Ovary (tissue), 7 donors: ENCODE measurements at regions not wholly inside any gene's neighbourhood (a gene's known extent, or its start where the extent isn't known, plus 50 kb on each side); places are given as distances from the start of the nearest gene placed in this dataset.

Experiments used
- DNase-seq, 5 donors: peaks; one replicate each; pipeline ENCODE4 v3.0.0-alpha.2; 2019 to 2020
- H3K27ac ChIP-seq, 2 donors: fragments of 200-600 bp; one replicate each; pipeline versions ENCODE4 v1.5.1 to v1.8.0; 2019 to 2022
- H3K27me3 ChIP-seq: fragments of 200-600 bp; one replicate; pipeline ENCODE4 v1.8.0; 2022
- H3K36me3 ChIP-seq: fragments of 200-600 bp; sonication (generic); one replicate; pipeline ENCODE4 v1.5.1; 2019
- H3K4me1 ChIP-seq: one replicate; pipeline ENCODE4 v1.8.1; 2013; ENCODE audit warnings: mild to moderate bottlenecking, moderate library complexity; ENCODE audit not compliant: insufficient read depth
- H3K4me3 ChIP-seq: fragments of 200-600 bp; sonication (generic); one replicate; pipeline ENCODE4 v1.5.1; 2017
- H3K9me3 ChIP-seq, 2 donors: fragments of 200-600 bp in 1 of 2; sonication (generic) in 1 of 2; one replicate each; pipeline versions ENCODE4 v1.5.1 to v1.8.1; 2013 to 2019; ENCODE audit warnings: mild to moderate bottlenecking in 1 of 2, moderate library complexity in 1 of 2
- CTCF ChIP-seq, 3 donors: fragments of 450-650 bp in 2 of 3; fragments of 200-600 bp in 1 of 3; IDR thresholded peaks; one replicate each; pipeline versions ENCODE4 v1.5.1 to v1.8.0; 2016 to 2022; ENCODE audit warnings: antibody characterized with exemption in 3 of 3, mild to moderate bottlenecking in 1 of 3
- EP300 ChIP-seq: sonication (generic); formaldehyde crosslinking; IDR thresholded peaks from one replicate; pipeline ENCODE4 v1.6.1; 2017; ENCODE audit warnings: antibody characterized with exemption
- POLR2A ChIP-seq: fragments of 450-650 bp; IDR thresholded peaks from one replicate; pipeline ENCODE4 v1.6.1; 2017; ENCODE audit warnings: antibody characterized with exemption, mild to moderate bottlenecking, moderate library complexity
- WGBS, 3 donors: extraction: QIAGEN DNeasy Blood & Tissue Kit in 1 of 3; methylation state at CpG; one replicate each; pipeline versions ENCODE4 v1.1.5 to v1.1.7; 2013 to 2017; 5-methylcytosine and 5-hydroxymethylcytosine counted together
- intact Hi-C, 4 donors: fragments of 100-400 bp; cut with DNase I; formaldehyde crosslinking; loops; one replicate each; pipeline versions ENCODE4 v1.11.0 to v1.15.1; 2022 to 2023
- donor health status: DM: no; HTN: no; CAD: no; lungs with moderate emphysema.
- donor health status: DM: no; HTN: no; CAD: no.
- donor health status: Bipolar disorder and iron deficiency.
- donor health status: DM: no; HTN: no; CAD: no.
- donor health status: DM: yes; HTN: yes; CAD: no.

GRCh38 chr1:2932671-2933350, 88.5 kb upstream of the ACTRT2 start:
- no peaks in the 10 kb centered on the region for H3K4me1 ChIP-seq
- no peak overlapping the region for H3K27ac ChIP-seq
- intact Hi-C loops = no loop called here
- TF ChIP-seq EP300 (no peak), CTCF (IDR thresholded peaks at IDR 0.05) (no peak), POLR2A (no peak)
- H3K4me3 ChIP-seq = no peak overlapping the region
- WGBS, 3 donors = 71 to 80% (median 72%) methylated on average over 29 of the region's 29 CpGs
- no peaks in the 10 kb centered on the region for H3K36me3 ChIP-seq
- H3K27me3 ChIP-seq = no peaks in the 10 kb centered on the region
- DNase-seq = no peak
- H3K9me3 ChIP-seq = no peaks in the 10 kb centered on the region

- Histone ChIP-seq H3K27ac (no peak overlapping the region), H3K9me3 (no peaks in the 10 kb centered on the region), H3K36me3 (no peaks in the 10 kb centered on the region), H3K4me3 (no peak overlapping the region), H3K4me1 (no peaks in the 10 kb centered on the region), H3K27me3 (no peaks in the 10 kb centered on the region)
- TF ChIP-seq POLR2A (no peak), EP300 (no peak), CTCF (IDR thresholded peaks at IDR 0.05) (no peak)
- intact Hi-C loops = no loop called here
- 74 to 80% (median 79%) methylated on average over 28 of the region's 28 CpGs for WGBS, 3 donors
- no peak for DNase-seq
Observed at GRCh38 chr1:2933431-2934155, 87.7 kb upstream of the ACTRT2 start.

- no peak for DNase-seq
- Histone ChIP-seq H3K4me1 (no peaks in the 10 kb centered on the region), H3K27ac (no peak overlapping the region), H3K9me3 (no peaks in the 10 kb centered on the region), H3K27me3 (no peaks in the 10 kb centered on the region), H3K36me3 (no peaks in the 10 kb centered on the region), H3K4me3 (no peak overlapping the region)
- intact Hi-C loops = no loop called here
- TF ChIP-seq POLR2A (no peak), EP300 (no peak), CTCF (IDR thresholded peaks at IDR 0.05) (no peak)
- 94 to 97% (median 95%) methylated on average over 20 of the region's 20 CpGs for WGBS, 3 donors
Observed at GRCh38 chr1:2934156-2934540, 87.1 kb upstream of the ACTRT2 start.

GRCh38 chr1:2934642-2935081, 86.6 kb upstream of the ACTRT2 start:
- Histone ChIP-seq H3K36me3 (no peaks in the 10 kb centered on the region), H3K4me1 (no peaks in the 10 kb centered on the region), H3K4me3 (no peak overlapping the region), H3K27me3 (no peaks in the 10 kb centered on the region), H3K9me3 (peaks cover 0 to 3% of the 10 kb centered on the region in 2 donors), H3K27ac (no peak overlapping the region)
- TF ChIP-seq CTCF (IDR thresholded peaks at IDR 0.05) (no peak), EP300 (no peak), POLR2A (no peak)
- DNase-seq = no peak
- WGBS, 3 donors = 86 to 89% (median 89%) methylated on average over 16 of the region's 16 CpGs
- intact Hi-C loops = no loop called here
